ENCODE measurements at regions not wholly inside any gene's neighbourhood (a gene's known extent, or its start where the extent isn't known, plus 50 kb on each side); places are given as distances from the start of the nearest gene placed in this dataset.

- TF ChIP-seq CTCF (IDR thresholded peaks at IDR 0.05) (no peak), POLR2AphosphoS5 (IDR thresholded peaks at IDR 0.05) (no peak)
Observed at GRCh38 chr1:10878469-10878868, 82.0 kb upstream of the CASZ1 start.

Measured in prostate gland (tissue), 2 donors.